NCI-H187 treated with DMSO at 0.1 percent for 48 hours (cell line): ENCODE measurements at regions not wholly inside any gene's neighbourhood (a gene's known extent, or its start where the extent isn't known, plus 50 kb on each side); places are given as distances from the start of the nearest gene placed in this dataset.
A peak's percentile ranks its signal among the peaks of the same experiment; 100 is the strongest.
"Not testable (repeated sequence)": the region's sequence is repeated elsewhere in the genome, so short reads cannot be mapped to it uniquely, and the experiment has no call there.

Experiments used
- DNase-seq: peaks from one replicate; lab custom pipeline; 2025; lab: John Stamatoyannopoulos, UW

DNA sequence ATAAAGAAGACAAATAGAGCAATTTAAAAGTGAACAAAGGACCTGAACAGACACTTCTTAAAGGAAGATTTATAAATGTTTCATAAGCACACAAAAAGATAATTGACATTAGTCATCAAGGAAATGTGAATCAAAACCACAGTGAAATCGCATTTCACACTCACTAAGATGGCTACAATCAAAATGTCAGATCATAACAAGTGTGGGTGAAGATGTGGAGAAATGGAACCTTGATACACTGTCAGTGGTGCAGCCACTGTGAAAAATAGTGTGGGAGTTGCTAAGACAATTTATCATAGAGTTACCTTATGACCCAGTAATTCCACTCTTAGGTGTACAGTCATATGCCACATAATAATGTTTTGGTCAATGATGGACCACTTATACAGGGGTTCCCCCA lies 54.5 kb upstream of the HTR4 start:
- no peak for DNase-seq

DNA sequence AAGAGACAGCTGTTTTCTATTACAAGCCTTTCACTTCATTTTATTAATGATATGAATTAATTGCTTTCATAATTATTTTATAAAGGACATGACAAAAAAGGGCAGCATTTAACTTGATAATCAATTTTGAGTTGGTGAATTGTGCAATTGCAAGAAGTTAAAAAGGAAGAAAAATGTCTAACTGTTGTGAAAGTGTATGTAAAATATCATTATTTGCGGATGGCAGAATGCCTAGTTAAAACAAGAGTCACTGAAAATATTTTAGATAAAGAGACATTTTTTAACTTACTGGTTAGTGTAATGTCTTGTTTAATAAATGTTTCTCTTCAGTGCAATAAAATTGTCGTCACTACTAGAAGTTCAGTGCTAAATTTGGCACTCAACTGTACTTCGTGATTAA lies 57.6 kb upstream of the HTR4 start:
- no peak for DNase-seq

DNA sequence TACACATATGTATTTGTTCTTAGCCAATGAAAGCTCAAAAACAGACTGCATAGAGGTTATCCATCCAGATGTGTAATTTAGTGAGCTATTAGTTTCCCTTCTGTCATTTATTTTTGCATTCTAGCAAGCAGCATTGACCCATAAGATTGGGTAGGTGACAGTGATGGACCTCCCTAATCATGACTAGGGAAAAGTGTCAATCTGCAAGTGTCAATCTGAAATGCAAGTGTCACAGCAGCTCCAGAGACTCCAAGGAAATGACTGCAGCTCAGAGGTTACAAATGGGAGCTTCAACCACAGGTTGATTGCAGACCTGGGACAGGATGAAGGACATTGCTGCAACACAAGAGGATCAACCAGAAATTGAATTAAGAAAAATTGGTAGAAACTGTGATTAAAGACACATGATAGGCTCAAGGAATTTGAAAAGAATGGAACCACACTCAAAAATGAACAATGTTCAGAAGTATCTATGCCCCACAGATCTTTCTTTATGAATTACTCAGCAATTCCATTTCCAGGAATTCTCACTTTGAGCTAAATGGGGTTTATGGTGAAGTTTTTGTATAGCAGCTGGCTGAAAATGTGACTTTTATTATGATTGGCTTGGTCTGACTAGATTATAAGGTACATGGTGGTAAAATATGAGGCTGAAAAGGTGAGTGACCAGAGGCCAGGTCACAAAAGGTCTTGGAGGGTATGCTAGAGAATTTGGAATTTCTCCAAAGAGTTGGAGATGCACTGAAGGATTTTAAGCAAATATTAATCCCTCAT lies 59.6 kb upstream of the HTR4 start:
- no peak for DNase-seq

DNA sequence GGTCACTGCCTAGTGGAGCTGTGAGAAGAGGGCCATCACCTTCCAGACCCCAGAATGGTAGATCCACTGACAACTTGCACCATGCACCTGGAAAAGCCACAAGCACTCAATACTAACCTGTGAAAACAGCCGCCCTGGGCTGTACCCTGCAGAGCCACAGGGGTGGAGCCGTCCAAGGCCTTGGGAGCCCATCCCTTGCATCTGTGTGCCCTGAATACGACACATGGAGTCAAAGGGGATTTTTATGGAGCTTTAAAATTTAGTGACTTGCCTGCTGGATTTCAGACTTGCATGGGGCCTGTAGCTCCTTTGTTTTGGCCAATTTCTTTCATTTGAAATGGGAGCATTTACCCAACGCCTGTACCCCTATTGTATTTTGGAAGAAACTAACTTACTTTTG lies 62.4 kb upstream of the HTR4 start:
- DNase-seq, result no peak

DNA sequence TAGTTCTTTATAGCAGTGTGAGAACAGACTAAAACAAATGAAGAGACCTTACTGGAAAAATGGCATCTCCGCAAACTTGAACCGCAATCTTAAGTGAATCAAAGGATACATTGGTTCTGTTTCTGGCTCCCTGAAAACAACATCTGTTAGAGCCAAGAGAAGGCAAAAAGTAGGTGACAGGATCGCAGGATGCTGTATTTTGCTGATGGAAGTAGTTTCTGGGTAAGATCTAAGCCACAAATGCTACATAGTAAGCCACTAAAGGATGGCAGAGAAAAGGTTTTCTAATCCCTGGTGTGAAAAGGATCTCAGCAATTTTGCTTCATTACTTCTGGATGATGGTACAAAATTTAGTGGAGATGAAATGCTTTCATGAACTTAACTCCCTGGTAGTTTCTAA lies 63.3 kb upstream of the HTR4 start:
- no peak for DNase-seq

DNA sequence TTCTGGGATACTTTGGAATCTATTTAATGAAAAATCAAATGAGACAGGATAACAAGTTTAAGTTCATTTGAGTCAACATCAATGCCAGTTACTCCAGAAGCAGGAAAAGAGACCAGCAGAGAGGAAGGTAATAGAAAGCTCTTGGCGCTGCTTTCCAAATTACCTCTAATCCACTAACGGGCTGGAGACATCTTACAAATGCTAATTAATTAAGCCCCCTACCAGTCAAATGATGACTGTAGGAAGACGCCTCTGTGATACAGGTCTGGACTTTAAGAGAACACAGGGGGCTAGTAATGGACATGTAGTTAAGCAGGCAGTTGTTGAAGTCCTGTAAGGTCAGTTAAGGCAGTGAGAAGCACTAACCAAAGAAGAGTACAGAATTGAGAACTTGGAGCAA lies 65.3 kb upstream of the HTR4 start:
- DNase-seq, result no peak

DNA sequence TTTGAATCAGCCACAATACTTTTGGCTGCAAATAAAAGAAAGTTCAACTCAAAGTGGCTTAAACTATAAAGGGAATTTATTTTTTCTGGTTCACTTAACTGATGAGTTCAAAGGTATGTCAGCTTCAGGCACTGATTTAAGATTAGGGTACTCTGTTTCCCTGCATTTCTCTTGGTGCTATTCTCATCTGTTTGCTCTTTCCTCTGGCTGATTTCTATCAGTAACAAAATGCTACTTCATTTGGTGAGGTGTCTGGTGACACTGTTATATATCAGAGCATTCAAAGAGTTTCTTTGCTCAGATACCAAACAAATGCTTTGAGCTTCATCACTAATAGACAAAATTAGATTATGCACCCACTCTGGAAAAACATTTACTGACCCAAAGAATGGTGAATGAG lies 65.9 kb upstream of the HTR4 start:
- no peak for DNase-seq

DNA sequence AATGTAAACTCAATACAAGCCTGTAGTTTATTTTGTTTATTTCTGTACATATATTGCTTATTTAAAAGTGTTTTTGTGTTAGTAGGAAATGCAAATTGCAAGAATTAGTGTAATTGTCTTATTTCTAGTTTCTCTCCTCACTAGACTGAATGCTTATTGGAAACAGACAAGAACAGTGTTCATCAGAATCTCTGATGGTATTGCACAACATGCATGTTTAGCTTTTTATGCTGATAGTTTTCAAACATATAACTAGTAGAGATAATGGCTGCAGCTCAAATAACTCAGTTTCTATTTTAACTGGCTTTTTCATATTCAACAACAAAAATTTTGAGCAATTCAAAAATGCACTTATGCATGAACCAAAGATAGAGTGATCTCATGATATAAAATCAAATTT lies 68.8 kb upstream of the HTR4 start:
- no peak for DNase-seq

DNA sequence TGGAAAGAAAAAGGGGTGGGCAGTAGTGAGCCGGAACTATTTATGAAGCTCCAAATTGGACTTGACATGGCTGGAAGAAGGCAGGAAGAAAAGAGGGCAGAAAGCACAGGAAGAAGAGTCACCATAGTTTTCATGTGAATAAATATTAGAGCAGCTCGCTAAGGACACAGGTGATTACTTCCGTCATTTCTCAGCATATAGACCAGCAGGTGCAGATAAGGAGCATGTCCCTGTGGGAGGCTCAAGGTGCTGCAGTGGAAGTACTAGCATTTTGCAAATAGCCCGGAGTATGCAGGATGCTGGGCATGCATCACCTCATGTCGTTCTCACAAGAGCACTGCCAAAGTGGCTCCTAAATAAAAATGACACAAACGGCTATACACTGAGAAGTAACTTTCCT lies 71.3 kb upstream of the HTR4 start:
- peak; percentile 19 for DNase-seq

DNA sequence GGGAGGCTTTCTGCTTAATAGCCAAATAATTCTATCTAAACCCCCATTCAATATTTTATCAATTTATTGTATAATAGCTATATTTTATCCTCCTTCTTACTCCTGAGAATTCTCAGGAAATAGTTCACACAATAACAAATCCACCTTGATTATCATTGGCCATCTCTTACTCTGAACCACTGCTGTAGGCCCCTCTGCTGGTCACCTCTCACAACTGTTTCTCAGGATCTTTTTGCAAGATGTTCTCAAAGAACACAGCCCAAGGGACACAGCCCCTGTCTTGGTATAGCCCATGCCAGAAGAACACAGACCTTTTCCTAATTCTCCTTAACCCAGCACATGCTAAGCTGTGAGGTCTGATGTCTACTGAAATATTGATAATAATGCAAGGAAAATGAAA lies 74.9 kb upstream of the HTR4 start:
- DNase-seq, result no peak

DNA sequence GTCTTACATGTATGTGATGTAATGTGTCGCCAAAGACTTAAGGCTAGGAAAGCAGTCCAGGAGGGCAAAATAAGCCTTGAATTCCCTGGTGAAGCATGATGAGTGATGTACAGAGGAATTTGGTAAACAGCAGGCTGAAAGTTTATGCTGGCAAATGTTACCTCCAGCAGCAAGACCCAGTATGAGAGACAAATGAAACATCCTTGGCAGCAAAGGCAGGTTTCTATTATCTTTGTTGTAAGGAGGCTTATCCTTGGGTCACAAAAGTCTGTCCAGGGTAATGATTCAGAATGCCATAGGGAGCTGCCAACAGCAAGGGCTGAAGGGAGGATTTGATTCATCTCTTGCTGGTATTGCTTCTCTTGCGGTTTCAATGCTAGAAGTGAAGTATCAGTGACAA lies 75.9 kb upstream of the HTR4 start:
- DNase-seq, result no peak

DNA sequence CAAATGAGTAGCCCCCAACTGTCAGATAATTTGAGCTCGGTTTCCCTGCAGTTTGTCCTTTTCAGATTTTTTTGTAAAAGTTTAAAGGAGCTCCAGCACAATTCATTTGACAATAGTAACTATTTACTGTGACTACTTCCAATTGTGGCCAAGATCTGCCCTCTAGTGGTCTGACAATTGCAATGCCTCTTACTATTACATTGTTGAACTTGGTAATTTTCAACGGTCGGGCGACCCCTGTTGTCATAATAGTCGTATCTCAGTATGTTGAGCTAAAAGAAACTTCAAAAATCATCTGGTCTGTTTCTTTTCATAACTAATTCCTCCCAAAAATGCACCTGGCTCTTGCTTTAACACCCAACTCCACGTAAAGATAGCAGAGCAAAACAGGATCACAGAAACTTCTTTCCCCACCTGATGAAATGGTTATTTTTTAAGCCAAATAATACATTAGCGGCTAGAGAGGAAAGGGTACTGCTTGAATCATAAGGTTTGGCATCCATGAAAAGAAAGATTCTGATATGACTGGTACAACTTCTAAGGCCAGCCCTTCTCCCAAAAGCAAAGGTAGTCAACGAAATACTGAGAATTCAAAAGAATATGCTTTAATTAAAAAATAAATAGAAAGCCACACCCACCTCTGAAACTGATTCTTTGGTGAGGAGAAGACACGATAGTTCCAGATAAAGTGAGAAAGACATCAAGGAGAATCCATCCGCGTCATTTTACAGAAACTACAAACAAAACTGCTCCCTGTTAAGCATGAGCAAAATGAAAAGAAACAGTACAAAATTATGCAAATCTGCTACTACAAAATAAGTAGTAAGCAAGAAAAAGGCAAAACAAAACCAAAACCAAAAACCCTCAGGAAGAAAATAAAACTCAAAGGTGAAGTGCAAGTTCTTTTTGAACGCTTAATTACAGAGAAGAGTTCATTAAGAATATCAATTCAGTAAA lies 76.9 kb upstream of the HTR4 start:
- peak; percentile 59 for DNase-seq

DNA sequence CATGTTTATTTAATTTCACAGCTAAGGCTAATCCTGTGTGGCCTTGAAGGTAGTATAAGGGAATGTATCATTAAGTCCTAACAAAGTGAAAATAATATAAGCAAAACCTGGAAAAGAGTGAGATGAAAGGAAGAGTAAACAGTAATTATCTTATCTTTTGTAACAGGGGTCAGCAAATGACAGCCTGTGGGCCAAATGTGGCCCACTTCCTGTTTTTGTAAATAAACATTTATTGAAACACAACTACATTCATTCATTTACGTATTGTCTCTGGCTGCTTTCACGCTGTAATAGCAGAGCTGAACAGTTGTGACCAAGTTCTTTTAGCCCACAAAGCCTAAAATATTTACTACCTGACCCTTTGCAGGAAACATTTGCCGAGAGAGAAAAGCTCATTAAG lies 78.4 kb upstream of the HTR4 start:
- DNase-seq, result no peak

DNA sequence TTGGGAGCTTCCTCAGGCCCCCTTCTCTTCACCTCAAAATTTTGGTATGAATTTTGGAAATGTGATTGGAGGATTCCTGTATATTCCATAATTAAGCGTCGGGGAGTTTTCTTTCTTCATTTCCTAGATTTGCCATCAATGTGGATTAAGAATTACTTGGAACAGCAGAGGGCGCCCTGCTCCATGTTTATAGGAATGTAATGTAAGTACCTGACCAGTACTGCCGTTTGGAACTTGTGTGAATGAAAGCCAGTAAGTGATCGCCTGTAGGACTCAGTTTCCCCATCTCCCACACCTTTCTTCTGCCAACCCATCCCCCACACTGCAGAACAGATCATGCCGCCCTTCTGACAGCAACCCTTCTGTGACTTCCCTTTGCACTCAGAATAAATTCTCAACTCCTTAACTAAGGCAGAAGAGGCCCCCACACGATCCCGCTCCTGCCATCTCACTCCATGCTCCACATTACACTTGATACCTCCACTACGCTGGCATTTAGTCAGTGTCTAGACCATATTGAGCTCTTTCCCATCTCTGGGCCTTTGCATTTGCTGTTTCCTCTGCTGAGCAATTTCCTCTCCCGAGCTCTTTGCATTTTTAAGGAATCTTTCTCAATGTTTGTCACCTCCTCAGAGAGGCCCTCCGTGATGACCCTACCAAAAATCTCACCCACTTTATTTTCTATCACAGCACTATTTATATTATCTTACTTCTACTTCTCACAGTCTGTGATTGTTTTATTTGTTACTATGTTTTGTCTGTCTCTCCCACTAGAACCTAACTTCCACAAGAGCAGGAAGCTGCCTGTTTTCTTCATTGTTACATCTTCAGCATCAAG lies 79.5 kb upstream of the HTR4 start:
- peak; percentile 18 for DNase-seq

DNA sequence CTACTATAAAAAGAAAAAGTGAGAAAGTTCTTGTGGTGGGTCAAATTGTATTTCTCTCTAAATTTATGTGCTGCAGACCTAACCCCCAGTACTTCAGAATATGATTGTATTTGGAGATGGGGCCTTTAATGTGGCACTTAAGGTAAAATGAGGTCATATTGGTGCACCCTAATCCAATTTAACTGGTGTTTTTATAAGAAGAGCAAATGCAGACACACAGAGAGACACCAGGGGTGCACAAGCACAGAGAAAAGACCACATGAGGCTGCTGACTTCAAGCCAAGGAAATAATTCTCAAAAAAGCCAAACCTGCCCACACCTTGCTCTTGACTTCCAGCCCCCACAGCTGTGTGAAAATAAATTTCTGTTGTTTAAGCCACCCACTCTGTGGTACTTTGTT lies 80.2 kb upstream of the HTR4 start:
- DNase-seq, result no peak

DNA sequence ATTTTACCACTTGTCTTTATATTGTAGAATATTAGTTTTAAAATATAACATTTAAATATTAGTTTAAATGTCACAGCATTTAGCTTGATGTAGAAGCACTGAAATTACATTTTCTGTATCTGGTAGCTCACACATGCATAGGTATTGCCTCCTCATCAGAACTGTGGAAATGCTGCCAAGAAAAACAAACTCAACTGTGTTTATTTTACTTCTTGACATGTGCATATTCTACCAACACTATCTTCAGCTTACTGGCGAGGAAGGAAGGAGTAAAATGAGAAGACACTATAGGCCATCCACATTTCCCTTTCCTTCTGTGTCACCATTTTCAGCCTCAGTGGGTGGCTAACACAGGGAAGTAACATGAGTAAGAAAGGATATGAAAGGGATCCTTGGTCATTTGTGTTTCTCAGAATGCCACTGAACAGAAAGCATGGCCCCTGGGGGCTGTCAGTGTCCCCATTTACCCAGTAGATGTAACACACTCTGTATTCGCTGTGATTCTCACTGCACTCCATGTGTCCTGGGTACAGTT lies 81.0 kb upstream of the HTR4 start:
- no peak for DNase-seq

DNA sequence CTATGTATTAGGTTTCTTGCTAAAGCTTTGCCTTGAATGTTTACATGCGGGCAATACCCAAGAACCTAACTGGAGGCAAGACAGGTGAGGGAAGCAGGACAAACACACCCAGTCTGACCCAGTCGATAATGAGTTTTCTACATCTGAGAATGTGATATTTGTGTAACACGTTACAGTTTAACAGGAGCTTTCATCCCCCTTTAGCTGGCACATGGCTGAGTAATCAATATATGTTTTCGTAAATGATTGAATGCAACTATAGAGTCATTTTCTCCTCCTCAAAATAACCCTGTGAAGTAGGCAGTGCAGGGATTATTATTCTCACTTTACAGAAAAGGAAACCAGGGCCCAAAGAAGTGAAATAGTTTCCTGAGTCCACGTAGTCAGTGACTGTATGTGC lies 84.7 kb upstream of the HTR4 start:
- no peak for DNase-seq

DNA sequence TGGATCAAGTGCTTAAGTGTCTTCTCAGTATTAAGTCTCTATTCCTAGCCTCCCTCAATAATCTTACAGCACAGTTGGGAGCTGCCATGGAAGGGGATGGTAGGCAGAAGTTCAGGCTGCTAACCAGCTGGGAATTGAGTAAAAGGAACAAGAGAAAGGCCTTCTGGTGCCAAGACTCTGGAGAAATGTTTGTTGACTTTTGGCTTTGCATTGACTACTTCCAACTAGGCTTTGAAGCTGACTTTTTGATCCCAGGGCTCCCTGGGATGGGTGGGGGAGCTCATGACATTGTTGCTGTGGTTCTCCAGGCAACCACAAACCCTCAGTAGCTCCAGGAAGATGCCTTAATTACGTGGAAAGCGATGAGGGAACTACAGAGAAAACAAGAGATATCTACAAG lies 85.2 kb upstream of the HTR4 start:
- no peak for DNase-seq

DNA sequence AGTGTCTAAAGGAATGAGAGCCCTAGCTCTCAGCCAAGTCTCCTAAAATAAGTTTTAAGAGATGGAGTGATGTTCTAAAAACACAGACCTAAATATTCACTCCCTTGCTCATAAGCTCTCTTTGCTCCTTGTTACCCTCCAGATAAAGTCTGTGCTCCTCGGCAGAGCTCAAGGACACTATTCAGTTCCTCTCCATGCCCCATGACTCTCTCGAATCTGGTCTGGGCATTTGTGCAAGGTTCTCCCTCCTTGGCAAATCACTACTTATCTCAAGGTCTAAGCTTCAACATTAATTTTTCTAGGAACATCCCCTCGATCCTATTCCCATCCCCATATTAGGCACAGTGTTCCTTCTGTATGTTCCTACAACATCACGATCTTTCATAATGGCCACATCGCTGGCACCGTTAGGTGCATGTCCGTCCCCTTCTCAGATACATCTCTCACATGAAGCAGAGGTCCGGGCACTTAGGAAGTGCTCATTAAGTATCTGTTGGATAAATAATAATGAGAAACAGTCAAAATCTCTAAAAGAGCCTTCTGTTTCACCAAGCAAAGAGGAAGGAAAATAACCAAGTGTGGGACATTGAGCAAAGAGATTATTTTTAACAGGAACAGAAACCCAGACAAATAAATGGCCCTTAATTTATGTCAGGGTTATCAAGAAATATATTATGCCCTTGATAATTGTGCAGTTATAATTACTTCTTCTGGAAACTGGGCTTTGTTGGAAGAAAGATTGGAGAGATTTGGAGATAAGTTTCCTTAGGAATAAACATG lies 85.9 kb upstream of the HTR4 start:
- DNase-seq, result no peak

DNA sequence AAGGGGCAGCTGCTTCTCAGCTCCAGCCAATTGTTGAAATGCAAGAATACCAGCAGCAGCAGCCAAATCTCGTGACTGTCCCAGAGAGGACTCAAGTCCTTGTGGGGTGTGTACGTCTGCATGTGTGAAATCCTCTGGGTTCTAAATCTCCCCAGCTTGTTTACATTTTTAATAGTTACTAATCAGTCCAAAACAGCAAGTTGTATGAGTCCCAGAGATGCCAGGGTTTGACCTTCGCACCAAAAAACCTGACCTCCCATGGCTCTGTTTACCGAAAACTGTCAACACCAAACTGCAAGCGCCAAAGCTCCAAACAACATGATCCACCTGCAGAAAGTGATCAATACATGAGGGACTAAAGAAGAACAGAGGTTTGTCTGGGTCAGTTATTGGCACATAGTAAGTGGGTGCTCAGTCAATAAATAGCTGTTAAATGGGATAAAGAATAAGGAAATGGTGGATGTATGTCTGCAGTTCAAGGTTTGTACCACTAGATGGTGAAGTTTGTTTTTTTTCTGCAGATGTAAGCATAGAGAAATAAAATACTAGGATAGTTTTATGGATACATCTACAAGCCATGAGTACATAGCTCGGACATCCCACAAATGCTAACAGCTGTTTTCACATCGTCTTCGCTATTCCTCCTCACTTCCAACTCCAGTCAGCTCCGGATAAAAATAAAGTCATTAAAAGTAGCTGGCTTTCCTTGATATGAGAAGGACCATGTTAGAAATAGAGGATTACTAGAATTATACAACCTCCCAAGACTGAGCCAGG lies 85.3 kb upstream of the ADRB2 start:
- no peak for DNase-seq

DNA sequence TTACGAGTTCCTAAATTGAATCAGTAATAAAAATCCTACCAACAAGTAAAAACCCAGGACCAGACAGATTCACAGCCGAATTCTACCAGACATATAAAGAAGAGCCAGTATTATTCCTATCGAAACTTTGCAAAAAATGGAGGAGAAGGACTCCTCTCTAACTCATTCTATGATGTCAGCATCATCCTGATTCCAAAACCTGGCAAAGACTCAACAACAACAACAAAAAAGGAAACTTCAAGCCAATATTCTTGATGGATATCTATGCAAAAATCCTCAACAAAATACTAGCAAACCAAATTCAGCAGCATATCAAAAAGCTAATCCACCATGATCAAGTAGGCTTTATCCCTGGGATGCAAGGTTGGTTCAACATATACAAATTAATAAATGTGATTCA lies 84.6 kb upstream of the ADRB2 start:
- DNase-seq, result not testable (repeated sequence)
